Calu3 (cell line): ENCODE measurements at regions not wholly inside any gene's neighbourhood (a gene's known extent, or its start where the extent isn't known, plus 50 kb on each side); places are given as distances from the start of the nearest gene placed in this dataset.

ENCODE experiments used
- BruUV-seq: library from RNA; stranded (reverse); fragments of 400-500 nt; replicated peaks from 2 replicates; lab custom pipeline; 2021; lab: Mats Ljungman, UMichigan
- CTCF ChIA-PET: fragments of 300-600 bp; sonication (Branson Sonifier 250); formaldehyde crosslinking; loops from one replicate; lab custom pipeline; 2022; ENCODE audit warnings: antibody characterized with exemption; lab: Charles Lee
- DNase-seq: peaks from one replicate; pipeline ENCODE4 v3.0.0; 2022
- H3K27ac Mint-ChIP-seq: one replicate; pipeline ENCODE4 v1.8.0; 2022; ENCODE audit warnings: mixed read lengths; ENCODE audit not compliant: unreplicated experiment
- H3K27me3 Mint-ChIP-seq: one replicate; pipeline ENCODE4 v1.8.0; 2022; ENCODE audit warnings: mixed read lengths; ENCODE audit not compliant: unreplicated experiment
- H3K36me3 Mint-ChIP-seq: one replicate; pipeline ENCODE4 v1.8.0; 2022; ENCODE audit warnings: mild to moderate bottlenecking, moderate library complexity, mixed read lengths; ENCODE audit not compliant: insufficient read depth, unreplicated experiment
- H3K4me1 Mint-ChIP-seq: one replicate; pipeline ENCODE4 v1.8.0; 2022; ENCODE audit warnings: mild to moderate bottlenecking, low read depth, mixed read lengths; ENCODE audit not compliant: unreplicated experiment
- H3K4me3 Mint-ChIP-seq: one replicate; pipeline ENCODE4 v1.8.0; 2022; ENCODE audit warnings: mild to moderate bottlenecking, low read depth, moderate library complexity, mixed read lengths; ENCODE audit not compliant: unreplicated experiment
- H3K9me3 Mint-ChIP-seq: one replicate; pipeline ENCODE4 v1.8.0; 2022; ENCODE audit warnings: low read depth, mixed read lengths; ENCODE audit not compliant: unreplicated experiment
- CTCF ChIP-seq: fragments of 200-600 bp; IDR thresholded peaks from one replicate; pipeline ENCODE4 v1.8.0; 2022; ENCODE audit warnings: antibody characterized with exemption; ENCODE audit not compliant: unreplicated experiment
- intact Hi-C: fragments of 100-400 bp; cut with micrococcal nuclease; formaldehyde crosslinking; loops from one replicate; pipeline ENCODE4 v1.10.0; 2022; ENCODE audit not compliant: unreplicated experiment

- Mint-ChIP-seq H3K4me3 (no peak overlapping the region), H3K4me1 (no peaks in the 10 kb centered on the region), H3K36me3 (no peaks in the 10 kb centered on the region), H3K9me3 (no peaks in the 10 kb centered on the region), H3K27me3 (no peaks in the 10 kb centered on the region), H3K27ac (no peak overlapping the region)
- DNase-seq, result no peak
- CTCF ChIA-PET, result no interaction called here
- no peak for TF ChIP-seq CTCF
- intact Hi-C loops, result no loop called here
- no TSS peak for BruUV-seq
These were observed 1713.5 kb upstream of the ACO1 start for GRCh38 chr9:30670805-30671562.

- Mint-ChIP-seq H3K27me3 (no peaks in the 10 kb centered on the region), H3K9me3 (no peaks in the 10 kb centered on the region), H3K4me3 (no peak overlapping the region), H3K27ac (no peak overlapping the region), H3K36me3 (no peaks in the 10 kb centered on the region), H3K4me1 (no peaks in the 10 kb centered on the region)
- no TSS peak for BruUV-seq
- CTCF ChIA-PET, result no interaction called here
- intact Hi-C loops, result no loop called here
- no peak for TF ChIP-seq CTCF
- no peak for DNase-seq
These were observed 1711.3 kb upstream of the ACO1 start for GRCh38 chr9:30673132-30673531.

GRCh38 chr9:30676651-30677050 is 1707.8 kb upstream of the ACO1 start:
- no peak overlapping the region for H3K4me3 Mint-ChIP-seq
- no peak for TF ChIP-seq CTCF
- no peaks in the 10 kb centered on the region for H3K36me3 Mint-ChIP-seq
- CTCF ChIA-PET, result no interaction called here
- no peak overlapping the region for H3K27ac Mint-ChIP-seq
- H3K9me3 Mint-ChIP-seq, result no peaks in the 10 kb centered on the region
- no TSS peak for BruUV-seq
- intact Hi-C loops, result no loop called here
- H3K4me1 Mint-ChIP-seq, result no peaks in the 10 kb centered on the region
- DNase-seq, result no peak
- H3K27me3 Mint-ChIP-seq, result no peaks in the 10 kb centered on the region

- Mint-ChIP-seq H3K27me3 (no peaks in the 10 kb centered on the region), H3K9me3 (no peaks in the 10 kb centered on the region), H3K4me3 (no peak overlapping the region), H3K36me3 (no peaks in the 10 kb centered on the region), H3K27ac (no peak overlapping the region), H3K4me1 (no peaks in the 10 kb centered on the region)
- intact Hi-C loops, result no loop called here
- DNase-seq, result no peak
- TF ChIP-seq CTCF, result no peak
- CTCF ChIA-PET, result no interaction called here
- BruUV-seq, result no TSS peak
These were observed 1707.2 kb upstream of the ACO1 start for GRCh38 chr9:30677221-30677620.
